NB4 (cell line): ENCODE measurements at regions not wholly inside any gene's neighbourhood (a gene's known extent, or its start where the extent isn't known, plus 50 kb on each side); places are given as distances from the start of the nearest gene placed in this dataset.

Source experiments
- MYC ChIP-seq: IDR thresholded peaks from 2 replicates; pipeline ENCODE4 v1.6.1; 2011; ENCODE audit warnings: low read depth, low read length
- POLR2A ChIP-seq: IDR thresholded peaks from 2 replicates; pipeline ENCODE4 v1.6.1; 2011; ENCODE audit warnings: mild to moderate bottlenecking; ENCODE audit not compliant: insufficient read length; ENCODE audit errors: extremely low read depth
- TF ChIP-seq, protein P1 (sequence below): IDR thresholded peaks from one replicate; pipeline ENCODE4 v1.5.1; 2012; ENCODE audit warnings: low read depth, low read length
- TF ChIP-seq, protein P2 (sequence below): IDR thresholded peaks from 2 replicates; pipeline ENCODE4 v1.6.1; 2011; ENCODE audit warnings: low read depth, low read length

DNA sequence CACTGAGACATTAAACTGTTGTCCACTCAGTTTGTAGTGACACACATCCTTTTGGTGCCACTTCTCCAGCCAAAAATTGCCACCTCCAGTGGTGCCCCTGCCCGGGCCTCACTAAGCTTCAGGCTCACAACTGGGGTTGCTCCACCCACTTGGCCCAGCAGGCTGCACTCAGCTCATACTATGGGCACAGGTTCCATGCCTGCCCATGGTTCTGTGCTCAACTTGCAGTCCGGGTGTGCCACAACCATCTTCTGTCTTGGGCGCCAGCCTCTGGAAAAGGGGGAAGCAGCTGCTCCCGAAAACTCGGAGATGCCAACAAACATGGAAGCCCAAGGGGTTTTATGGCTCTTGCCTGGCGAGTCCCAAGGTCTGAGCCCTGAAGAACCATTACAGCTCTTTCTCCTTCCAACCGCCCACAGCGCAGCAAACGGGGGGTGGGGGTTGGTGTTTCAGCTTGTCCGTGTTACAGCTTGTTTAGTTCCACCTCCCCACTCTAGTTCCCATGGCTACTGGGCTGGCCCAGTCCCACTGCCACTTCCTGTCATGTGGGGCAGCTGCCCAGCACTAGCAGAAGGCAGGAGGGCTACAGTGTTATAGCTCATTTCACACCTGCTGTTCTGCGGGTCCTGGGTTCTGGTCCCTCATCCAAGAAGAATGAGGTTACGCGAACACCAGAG lies 998.3 kb downstream of the SLC16A7 start:
- TF ChIP-seq, protein P1, sequence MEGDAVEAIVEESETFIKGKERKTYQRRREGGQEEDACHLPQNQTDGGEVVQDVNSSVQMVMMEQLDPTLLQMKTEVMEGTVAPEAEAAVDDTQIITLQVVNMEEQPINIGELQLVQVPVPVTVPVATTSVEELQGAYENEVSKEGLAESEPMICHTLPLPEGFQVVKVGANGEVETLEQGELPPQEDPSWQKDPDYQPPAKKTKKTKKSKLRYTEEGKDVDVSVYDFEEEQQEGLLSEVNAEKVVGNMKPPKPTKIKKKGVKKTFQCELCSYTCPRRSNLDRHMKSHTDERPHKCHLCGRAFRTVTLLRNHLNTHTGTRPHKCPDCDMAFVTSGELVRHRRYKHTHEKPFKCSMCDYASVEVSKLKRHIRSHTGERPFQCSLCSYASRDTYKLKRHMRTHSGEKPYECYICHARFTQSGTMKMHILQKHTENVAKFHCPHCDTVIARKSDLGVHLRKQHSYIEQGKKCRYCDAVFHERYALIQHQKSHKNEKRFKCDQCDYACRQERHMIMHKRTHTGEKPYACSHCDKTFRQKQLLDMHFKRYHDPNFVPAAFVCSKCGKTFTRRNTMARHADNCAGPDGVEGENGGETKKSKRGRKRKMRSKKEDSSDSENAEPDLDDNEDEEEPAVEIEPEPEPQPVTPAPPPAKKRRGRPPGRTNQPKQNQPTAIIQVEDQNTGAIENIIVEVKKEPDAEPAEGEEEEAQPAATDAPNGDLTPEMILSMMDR: no peak
- TF ChIP-seq POLR2A (no peak), MYC (no peak)
- TF ChIP-seq, protein P2, sequence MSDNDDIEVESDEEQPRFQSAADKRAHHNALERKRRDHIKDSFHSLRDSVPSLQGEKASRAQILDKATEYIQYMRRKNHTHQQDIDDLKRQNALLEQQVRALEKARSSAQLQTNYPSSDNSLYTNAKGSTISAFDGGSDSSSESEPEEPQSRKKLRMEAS: no peak
